ENCODE measurements at regions not wholly inside any gene's neighbourhood (a gene's known extent, or its start where the extent isn't known, plus 50 kb on each side); places are given as distances from the start of the nearest gene placed in this dataset.
A peak's percentile ranks its signal among the peaks of the same experiment; 100 is the strongest.
"Not testable (repeated sequence)": the region's sequence is repeated elsewhere in the genome, so short reads cannot be mapped to it uniquely, and the experiment has no call there.

DNA sequence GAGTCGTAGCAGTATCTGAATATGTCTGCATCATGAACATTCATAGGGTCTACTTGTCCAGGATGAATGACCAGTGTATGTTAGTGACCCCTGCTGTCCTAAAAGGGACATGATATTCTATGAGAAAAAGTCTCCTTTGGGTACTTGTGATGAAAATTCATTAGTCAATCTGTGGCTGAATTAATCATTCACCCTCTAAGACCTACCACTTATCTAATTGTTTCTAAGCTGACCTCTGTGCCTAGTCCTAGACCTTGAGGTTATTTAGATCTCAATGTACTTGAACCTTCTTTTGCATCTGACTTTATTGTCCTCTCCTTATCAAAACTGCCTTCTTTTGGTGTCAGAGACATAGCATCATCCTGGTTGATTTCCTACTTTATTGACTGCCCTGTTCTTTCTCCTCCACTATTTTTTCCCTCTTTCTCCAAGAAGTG lies 799.3 kb downstream of the DIPK2A start:
- peak; percentile 40 for DNase-seq

DNA sequence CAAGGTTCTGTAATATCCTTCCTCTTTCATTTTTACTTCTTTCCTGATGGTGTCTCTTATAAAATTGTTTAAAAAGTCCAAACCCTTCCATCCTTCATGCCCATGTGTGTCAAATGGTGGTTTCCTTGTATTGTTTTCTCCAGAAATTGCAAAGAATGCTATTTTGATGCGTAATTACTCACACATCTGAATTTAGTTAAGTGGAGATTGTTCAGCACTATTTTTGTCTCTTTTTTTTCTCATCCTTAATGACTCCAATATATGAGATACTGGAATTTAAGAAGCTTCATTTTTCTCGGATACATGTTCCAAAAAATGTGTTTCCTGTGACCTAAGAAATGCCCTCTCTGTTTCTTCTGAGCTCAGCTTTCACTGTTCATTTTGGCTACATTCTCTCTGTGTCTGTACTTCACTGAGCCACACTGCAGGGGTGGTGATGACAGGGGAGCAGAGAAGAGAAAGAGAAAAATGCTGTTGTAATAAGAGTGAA lies 799.8 kb downstream of the DIPK2A start:
- DNase-seq: peak; percentile 90

GRCh38 chr3:144772372-144772771 lies 800.7 kb downstream of the DIPK2A start:
- DNase-seq: no peak

- DNase-seq: no peak
These were observed 801.7 kb downstream of the DIPK2A start for GRCh38 chr3:144773350-144773749.

DNA sequence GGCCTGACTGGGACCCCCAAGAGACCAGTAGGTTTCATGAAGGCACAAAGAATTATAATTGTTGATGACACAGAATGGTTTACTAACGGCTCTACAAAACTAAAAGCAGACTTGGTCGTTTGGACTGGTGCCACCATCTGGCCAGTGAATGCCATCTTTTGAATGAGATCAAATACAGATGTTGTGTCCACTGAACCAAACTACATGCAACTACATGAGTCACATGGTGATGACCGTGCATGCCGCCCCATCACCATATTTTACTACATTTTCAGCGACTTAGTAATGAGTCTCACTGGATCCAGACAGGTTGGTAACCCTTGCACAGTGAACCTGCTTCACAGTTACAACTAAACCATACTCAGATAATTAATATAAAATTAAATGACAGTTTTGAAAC lies 803.3 kb downstream of the DIPK2A start:
- peak; percentile 62 for DNase-seq

GRCh38 chr3:144775551-144775950 lies 803.9 kb downstream of the DIPK2A start:
- DNase-seq: peak; percentile 6

DNA sequence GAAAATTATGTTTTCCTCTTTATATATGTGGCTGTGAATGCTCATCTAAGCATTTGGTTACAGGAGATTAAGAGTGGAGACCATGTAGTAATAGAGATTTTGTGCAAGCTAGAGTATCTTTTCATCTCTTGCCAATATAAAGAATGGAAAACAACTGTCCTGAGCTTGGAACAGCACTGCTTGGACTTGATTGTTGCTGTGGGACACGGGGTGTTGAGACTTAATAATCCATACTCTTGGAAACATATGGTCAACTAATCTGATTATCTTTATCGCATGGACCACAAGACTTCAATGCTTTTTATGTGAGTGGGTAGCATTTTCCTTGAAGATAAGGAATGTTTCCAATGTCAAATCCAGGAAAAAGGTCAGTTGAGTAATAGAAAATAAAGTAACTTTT lies 806.3 kb downstream of the DIPK2A start:
- DNase-seq: no peak

- no peak for DNase-seq
These were observed 819.4 kb downstream of the DIPK2A start for GRCh38 chr3:144791034-144791433.

DNA sequence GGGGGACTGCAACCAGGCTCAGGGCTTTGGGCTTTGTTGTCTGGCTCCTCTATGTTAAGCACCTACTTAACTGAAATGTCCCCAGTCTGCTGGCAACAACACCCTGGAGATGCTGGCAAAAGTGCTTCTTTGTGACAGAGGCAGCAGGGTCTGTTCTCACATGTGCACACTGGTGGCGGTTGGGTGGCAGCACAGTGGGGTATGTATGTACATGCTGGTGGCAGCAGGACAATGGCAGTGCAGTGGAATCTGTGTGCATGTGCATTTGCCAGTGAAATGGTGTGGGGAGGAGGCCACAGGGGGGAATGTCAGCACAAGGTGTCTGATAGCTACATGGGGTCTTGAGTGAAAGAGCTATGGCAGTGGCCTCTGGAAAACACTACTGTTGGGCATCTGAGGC lies 830.3 kb downstream of the DIPK2A start:
- DNase-seq: no peak

- DNase-seq: no peak
These were observed 837.8 kb downstream of the DIPK2A start for GRCh38 chr3:144809380-144809779.

GRCh38 chr3:144810160-144810559 lies 838.5 kb downstream of the DIPK2A start:
- no peak for DNase-seq

DNA sequence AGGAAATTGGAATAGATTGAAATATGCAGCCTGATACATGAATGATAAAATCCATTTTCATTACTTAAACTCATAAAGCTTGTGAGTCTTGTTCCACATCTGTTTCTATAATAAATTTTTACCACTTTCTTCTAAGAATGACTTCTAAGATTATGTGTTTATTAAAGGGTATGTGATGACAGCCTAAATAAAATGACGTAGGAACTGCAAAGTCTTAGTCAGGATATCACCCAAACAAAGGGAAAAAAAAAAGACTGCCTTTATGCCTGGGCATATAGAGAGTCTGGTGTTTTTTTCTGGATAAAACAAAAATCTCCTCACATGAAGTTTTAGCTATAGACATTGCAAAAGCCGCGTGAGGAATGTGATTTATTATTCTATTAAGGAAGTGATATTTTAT lies 844.0 kb downstream of the DIPK2A start:
- peak; percentile 51 for DNase-seq

GRCh38 chr3:144816323-144816722 lies 844.7 kb downstream of the DIPK2A start:
- DNase-seq: peak; percentile 63

GRCh38 chr3:144818973-144819372 lies 847.4 kb downstream of the DIPK2A start:
- DNase-seq: no peak

- DNase-seq: not testable (repeated sequence)
These were observed 848.6 kb downstream of the DIPK2A start for GRCh38 chr3:144820232-144820631.

- no peak for DNase-seq
These were observed 849.1 kb downstream of the DIPK2A start for GRCh38 chr3:144820726-144821125.

GRCh38 chr3:144821583-144821982 lies 850.0 kb downstream of the DIPK2A start:
- peak; percentile 92 for DNase-seq

GRCh38 chr3:144822671-144823070 lies 851.0 kb downstream of the DIPK2A start:
- peak; percentile 63 for DNase-seq

- no peak for DNase-seq
These were observed 860.5 kb downstream of the DIPK2A start for GRCh38 chr3:144831955-144832716.

GRCh38 chr3:144839991-144840390 lies 868.4 kb downstream of the DIPK2A start:
- DNase-seq: no peak

DNA sequence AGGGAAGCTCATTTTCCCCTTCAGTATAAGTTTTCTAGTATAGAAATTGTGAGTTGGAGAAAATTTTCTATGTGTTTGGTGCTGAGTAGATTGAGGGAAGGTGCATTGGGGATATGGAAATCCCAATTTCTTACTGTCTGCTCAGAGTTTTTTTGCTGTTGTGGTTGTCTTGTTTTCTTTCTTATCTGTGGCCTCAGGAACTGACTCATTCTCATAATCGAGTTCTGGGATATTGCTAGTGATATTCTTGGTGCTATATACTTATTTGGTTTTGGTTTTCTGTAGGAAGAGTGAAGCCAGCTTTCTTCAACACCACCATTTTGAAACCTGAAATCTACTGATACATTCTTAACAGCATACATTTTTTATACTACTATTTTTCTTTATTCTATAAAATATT lies 869.2 kb downstream of the DIPK2A start:
- no peak for DNase-seq

- DNase-seq: no peak
These were observed 871.5 kb downstream of the DIPK2A start for GRCh38 chr3:144843099-144843498.

- DNase-seq: no peak
These were observed 881.4 kb downstream of the DIPK2A start for GRCh38 chr3:144852999-144853398.

- not testable (repeated sequence) for DNase-seq
These were observed 882.4 kb downstream of the DIPK2A start for GRCh38 chr3:144854020-144854419.

DNA sequence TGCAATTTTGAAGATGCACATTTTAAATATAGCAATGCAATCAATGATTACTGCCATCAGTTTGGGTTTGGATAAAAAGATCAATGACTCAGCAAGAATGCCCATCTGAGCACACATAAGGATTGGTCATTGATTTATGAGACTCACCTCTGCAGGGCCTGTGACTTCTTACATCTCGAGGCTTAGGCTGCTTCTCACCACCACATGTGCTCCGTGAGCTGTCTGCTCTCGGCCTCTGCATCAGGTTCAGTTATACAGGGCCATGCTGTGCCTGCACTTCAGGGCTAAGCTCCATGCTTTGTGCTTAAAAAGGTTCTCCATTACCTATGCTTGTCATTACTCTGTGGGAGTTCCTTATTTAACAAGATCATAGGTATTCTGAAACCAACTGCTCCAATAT lies 887.5 kb downstream of the DIPK2A start:
- no peak for DNase-seq

All from fibroblast of skin of right quadriceps (primary cell).